IMR-90 (cell line): ENCODE measurements at regions not wholly inside any gene's neighbourhood (a gene's known extent, or its start where the extent isn't known, plus 50 kb on each side); places are given as distances from the start of the nearest gene placed in this dataset.

Source experiments
- ATAC-seq: fragments of 200-7000 bp; cut with Tn5 transposase; 2 replicates; pipeline ENCODE4 v1.9.1; 2020; ENCODE audit warnings: low read depth, mild to moderate bottlenecking, moderate library complexity
- BruUV-seq: library from RNA; stranded (reverse); fragments of 400-500 nt; replicated peaks from 2 replicates; lab custom pipeline; 2021; lab: Mats Ljungman, UMichigan
- CTCF ChIA-PET: fragments of 300-600 bp; formaldehyde crosslinking; extraction: SDS; loops from one replicate; lab custom pipeline; 2021; ENCODE audit warnings: antibody characterized with exemption; lab: Yijun Ruan, JAX
- POLR2A ChIA-PET: fragments of 300-600 bp; sonication (Branson Sonifier 250); formaldehyde crosslinking; loops from one replicate; lab custom pipeline; 2022; ENCODE audit warnings: antibody characterized with exemption; ENCODE audit not compliant: unreplicated experiment; lab: Charles Lee
- DNase-seq: peaks from one replicate; pipeline ENCODE4 v3.0.0; 2013
- H2AFZ ChIP-seq: replicated peaks from 2 replicates; pipeline ENCODE3; 2013; ENCODE audit warnings: low read length, mild to moderate bottlenecking; ENCODE audit not compliant: poor library complexity
- H2AK5ac ChIP-seq: 2 replicates; pipeline ENCODE4 v1.6.1; 2013; ENCODE audit warnings: low read depth, low read length, inconsistent platforms
- H2AK9ac ChIP-seq: replicated peaks from 2 replicates; pipeline ENCODE3; 2013; ENCODE audit warnings: mild to moderate bottlenecking, low read depth, low read length, moderate library complexity; ENCODE audit not compliant: poor library complexity
- H2BK120ac ChIP-seq: 2 replicates; pipeline ENCODE4 v1.6.1; 2013; ENCODE audit warnings: low read depth, low read length, inconsistent platforms
- H2BK15ac ChIP-seq: 3 replicates; pipeline ENCODE4 v1.6.1; 2013; ENCODE audit warnings: low read depth, low read length, inconsistent platforms
- H2BK20ac ChIP-seq: 2 replicates; pipeline ENCODE4 v1.6.1; 2013; ENCODE audit warnings: low read depth, mild to moderate bottlenecking, inconsistent platforms, low read length, moderate library complexity
- H2BK5ac ChIP-seq: 2 replicates; pipeline ENCODE4 v1.6.1; 2013; ENCODE audit warnings: mild to moderate bottlenecking, low read depth, low read length, inconsistent platforms; ENCODE audit not compliant: poor library complexity, severe bottlenecking
- H3K14ac ChIP-seq: replicated peaks from 2 replicates; pipeline ENCODE4 v1.6.1; 2013; ENCODE audit warnings: low read depth, low read length, inconsistent platforms
- H3K18ac ChIP-seq: 2 replicates; pipeline ENCODE4 v1.6.1; 2013; ENCODE audit warnings: low read depth, low read length, control low read depth
- H3K23ac ChIP-seq: 2 replicates; pipeline ENCODE4 v1.6.1; 2013; ENCODE audit warnings: low read depth, low read length, inconsistent platforms
- H3K27ac ChIP-seq: 2 replicates; pipeline ENCODE4 v1.5.1; 2013; ENCODE audit warnings: mild to moderate bottlenecking, control low read depth, low read length; ENCODE audit not compliant: insufficient read depth
- H3K27me3 ChIP-seq: 2 replicates; pipeline ENCODE4 v1.6.1; 2013; ENCODE audit warnings: low read length; ENCODE audit not compliant: control insufficient read depth, insufficient read depth
- H3K36me3 ChIP-seq: 2 replicates; pipeline ENCODE4 v1.6.1; 2013; ENCODE audit warnings: low read length, mixed read lengths; ENCODE audit not compliant: control insufficient read depth, insufficient read depth
- H3K4ac ChIP-seq: 2 replicates; pipeline ENCODE4 v1.6.1; 2013; ENCODE audit warnings: low read depth, low read length, inconsistent platforms
- H3K4me1 ChIP-seq: 2 replicates; pipeline ENCODE4 v1.6.1; 2013; ENCODE audit warnings: low read length, mixed read lengths; ENCODE audit not compliant: control insufficient read depth, insufficient read depth
- H3K4me2 ChIP-seq: 2 replicates; pipeline ENCODE4 v1.6.1; 2013; ENCODE audit warnings: low read depth, mild to moderate bottlenecking, control low read depth, low read length, moderate library complexity
- H3K4me3 ChIP-seq: 2 replicates; pipeline ENCODE4 v1.5.1; 2013; ENCODE audit warnings: low read depth, mild to moderate bottlenecking, control low read depth, low read length, moderate library complexity; ENCODE audit not compliant: insufficient read depth
- H3K56ac ChIP-seq: 2 replicates; pipeline ENCODE4 v1.6.1; 2013; ENCODE audit warnings: low read length, inconsistent platforms; ENCODE audit not compliant: insufficient read depth; ENCODE audit errors: extremely low read depth
- H3K79me1 ChIP-seq, 2 experiments: 2 replicates each; pipeline ENCODE4 v1.6.1; 2013; ENCODE audit warnings: low read length in 2 of 2, inconsistent platforms in 1 of 2, low read depth in 1 of 2
- H3K9ac ChIP-seq: 2 replicates; pipeline ENCODE4 v1.6.1; 2013; ENCODE audit warnings: low read depth, low read length, control low read depth
- H3K9me1 ChIP-seq: 2 replicates; pipeline ENCODE4 v1.6.1; 2013; ENCODE audit warnings: low read length, inconsistent platforms; ENCODE audit not compliant: insufficient read depth
- H3K9me3 ChIP-seq: 2 replicates; pipeline ENCODE4 v1.6.1; 2013; ENCODE audit warnings: low read length; ENCODE audit not compliant: control insufficient read depth, insufficient read depth
- H4K20me1 ChIP-seq: 2 replicates; pipeline ENCODE4 v1.6.1; 2013; ENCODE audit warnings: low read length, inconsistent platforms; ENCODE audit not compliant: insufficient read depth
- H4K5ac ChIP-seq: 2 replicates; pipeline ENCODE4 v1.6.1; 2013; ENCODE audit warnings: mild to moderate bottlenecking, low read depth, low read length, control low read depth
- H4K8ac ChIP-seq, 2 experiments: 2 replicates each; pipeline ENCODE4 v1.6.1; 2013; ENCODE audit warnings: low read depth in 2 of 2, low read length in 2 of 2, control low read depth in 1 of 2, inconsistent platforms in 1 of 2
- H4K91ac ChIP-seq: 2 replicates; pipeline ENCODE4 v1.6.1; 2013; ENCODE audit warnings: low read depth, low read length, inconsistent platforms; ENCODE audit not compliant: insufficient read depth
- BHLHE40 ChIP-seq: fragments of 150-350 bp; IDR thresholded peaks from 2 replicates; pipeline ENCODE4 v1.6.1; 2016; ENCODE audit warnings: mild to moderate bottlenecking, low read depth, low read length
- CHD1 ChIP-seq: IDR thresholded peaks from 2 replicates; pipeline ENCODE4 v1.6.1; 2012; ENCODE audit warnings: low read depth, low read length, improper control_type of control experiment
- CTCF ChIP-seq: conservative IDR thresholded peaks from 2 replicates; pipeline ENCODE4 v1.5.1; 2012; ENCODE audit warnings: mild to moderate bottlenecking, low read depth, low read length, improper control_type of control experiment
- FOS ChIP-seq: fragments of 150-350 bp; IDR thresholded peaks from 2 replicates; pipeline ENCODE4 v1.6.1; 2016; ENCODE audit warnings: low read depth, low read length
- MAZ ChIP-seq: IDR thresholded peaks from 2 replicates; pipeline ENCODE4 v1.6.1; 2012; ENCODE audit warnings: low read depth, mild to moderate bottlenecking, low read length, improper control_type of control experiment, moderate library complexity, borderline replicate concordance
- MXI1 ChIP-seq: IDR thresholded peaks from 2 replicates; pipeline ENCODE4 v1.6.1; 2012; ENCODE audit warnings: low read depth, mild to moderate bottlenecking, low read length, moderate library complexity, borderline replicate concordance
- NFE2L2 ChIP-seq: fragments of 150-350 bp; IDR thresholded peaks from 2 replicates; pipeline ENCODE4 v1.6.1; 2016; ENCODE audit warnings: low read depth, mild to moderate bottlenecking, low read length
- RAD21 ChIP-seq: IDR thresholded peaks from 2 replicates; pipeline ENCODE4 v1.6.1; 2012; ENCODE audit warnings: low read length, improper control_type of control experiment
- RFX5 ChIP-seq: IDR thresholded peaks from 2 replicates; pipeline ENCODE4 v1.8.0; 2012; ENCODE audit warnings: low read depth, mild to moderate bottlenecking, low read length, moderate library complexity
- SMC3 ChIP-seq: fragments of 150-350 bp; IDR thresholded peaks from 2 replicates; pipeline ENCODE4 v1.6.1; 2016; ENCODE audit warnings: low read depth, mild to moderate bottlenecking, antibody characterized with exemption, low read length, moderate library complexity
- USF2 ChIP-seq: fragments of 150-350 bp; IDR thresholded peaks from 2 replicates; pipeline ENCODE4 v1.6.1; 2017; ENCODE audit warnings: mild to moderate bottlenecking, antibody characterized with exemption, low read length, low read depth
- WGBS, 2 experiments: methylation state at CpG; one replicate each; pipeline versions ENCODE4 v1.1.5 to v1.1.7; 2013; ENCODE audit warnings: missing lambda C conversion rate in 2 of 2; ENCODE audit not compliant: insufficient read length in 1 of 2; ENCODE audit errors: extremely low coverage in 2 of 2; 5-methylcytosine and 5-hydroxymethylcytosine counted together
- dilution Hi-C: fragments of 300-500 bp; cut with HindIII; formaldehyde crosslinking; loops from one replicate; pipeline ENCODE4 v1.14.3; 2018; ENCODE audit warnings: low sequenced_read_pairs; ENCODE audit not compliant: unreplicated experiment
- in situ Hi-C: fragments of 300-500 bp; cut with MboI; formaldehyde crosslinking; loops from 3 replicates; pipeline ENCODE4 v1.14.3; 2019; ENCODE audit warnings: low sequenced_read_pairs, inconsistent platforms, mixed read lengths
- intact Hi-C: fragments of 100-400 bp; cut with micrococcal nuclease; formaldehyde crosslinking; loops from 2 replicates; pipeline ENCODE4 v1.10.0; 2022

GRCh38 chr2:136517716-136518115 lies 247.6 kb upstream of the THSD7B start:
- Histone ChIP-seq H3K18ac (no peak overlapping the region), H3K27ac (no peak overlapping the region), H3K23ac (no peak overlapping the region), H3K4ac (no peak overlapping the region), H3K36me3 (no peaks in the 10 kb centered on the region), H3K9me1 (no peaks in the 10 kb centered on the region), H2BK15ac (no peak overlapping the region), H2AK9ac (no peak overlapping the region), H2BK20ac (no peak overlapping the region), H3K9me3 (peaks cover 18% of the 10 kb centered on the region), H2BK5ac (no peak overlapping the region), H3K4me3 (no peak overlapping the region), H3K27me3 (no peaks in the 10 kb centered on the region), H2BK120ac (no peak overlapping the region), H2AFZ (no peak overlapping the region), H3K4me2 (no peak overlapping the region), H4K5ac (no peak overlapping the region), H3K14ac (no peak overlapping the region), H3K9ac (no peak overlapping the region), H3K79me1 (no peaks in the 10 kb centered on the region), H2AK5ac (no peak overlapping the region), H3K4me1 (no peaks in the 10 kb centered on the region), H4K8ac (no peak overlapping the region), H4K20me1 (no peaks in the 10 kb centered on the region), H3K56ac (no peak overlapping the region), H4K91ac (no peak overlapping the region)
- ChIA-PET POLR2A (interaction anchor here (0.7 kb wide), 1 partner anchor 124 kb away, joined by 3 read pairs; no protein-coding TSS in a partner anchor), CTCF (no interaction called here)
- ATAC-seq (no peak), DNase-seq (no peak)
- no CpG with 5 or more reads among the region's 2 CpGs for WGBS, 2 experiments
- TF ChIP-seq CHD1 (no peak), BHLHE40 (no peak), FOS (no peak), MXI1 (no peak), USF2 (no peak), NFE2L2 (no peak), CTCF (no peak), SMC3 (no peak), RAD21 (no peak), MAZ (no peak), RFX5 (no peak)
- in situ Hi-C loops: no loop called here
- no TSS peak for BruUV-seq
- intact Hi-C loops: no loop called here
- dilution Hi-C loops: no loop called here
